Tibial nerve (tissue), 4 donors: ENCODE measurements at regions not wholly inside any gene's neighbourhood (a gene's known extent, or its start where the extent isn't known, plus 50 kb on each side); places are given as distances from the start of the nearest gene placed in this dataset.

ENCODE experiments used
- CTCF ChIP-seq, 5 experiments: fragments of 200-600 bp in 3 of 5; fragments of 450-650 bp in 2 of 5; sonication (generic) in 3 of 5; IDR thresholded peaks; one replicate each; pipeline ENCODE4 v1.5.1; 2016 to 2019; ENCODE audit warnings: antibody characterized with exemption in 5 of 5, mild to moderate bottlenecking in 3 of 5, moderate library complexity in 2 of 5
- EP300 ChIP-seq, 2 donors: sonication (generic); formaldehyde crosslinking; IDR thresholded peaks; one replicate each; pipeline ENCODE4 v1.6.1; 2017; ENCODE audit warnings: antibody characterized with exemption in 2 of 2, mild to moderate bottlenecking in 1 of 2
- POLR2A ChIP-seq, 2 donors: fragments of 450-650 bp; IDR thresholded peaks; one replicate each; pipeline ENCODE4 v1.6.1; 2017; ENCODE audit warnings: antibody characterized with exemption in 2 of 2, mild to moderate bottlenecking in 2 of 2, moderate library complexity in 2 of 2

- no peak for TF ChIP-seq CTCF (IDR thresholded peaks at IDR 0.05)
- no peak for TF ChIP-seq EP300 (IDR thresholded peaks at IDR 0.05)
- no peak for TF ChIP-seq POLR2A (IDR thresholded peaks at IDR 0.05)
Measured at GRCh38 chr10:21289961-21290360, 235.5 kb downstream of the SKIDA1 start.
